NB4 (cell line): ENCODE measurements at regions not wholly inside any gene's neighbourhood (a gene's known extent, or its start where the extent isn't known, plus 50 kb on each side); places are given as distances from the start of the nearest gene placed in this dataset.

ENCODE experiments used
- DNase-seq: peaks from one replicate; pipeline ENCODE4 v3.0.0; 2010; ENCODE audit warnings: low read depth
- H3K4me3 ChIP-seq: one replicate; pipeline ENCODE4 v1.5.1; 2011; ENCODE audit warnings: mild to moderate bottlenecking, low read depth, low read length, moderate library complexity
- CTCF ChIP-seq: IDR thresholded peaks from one replicate; pipeline ENCODE4 v1.5.1; 2012; ENCODE audit warnings: low read depth, low read length
- MAX ChIP-seq: IDR thresholded peaks from 2 replicates; pipeline ENCODE4 v1.6.1; 2011; ENCODE audit warnings: low read depth, low read length
- MYC ChIP-seq: IDR thresholded peaks from 2 replicates; pipeline ENCODE4 v1.6.1; 2011; ENCODE audit warnings: low read depth, low read length
- POLR2A ChIP-seq: IDR thresholded peaks from 2 replicates; pipeline ENCODE4 v1.6.1; 2011; ENCODE audit warnings: mild to moderate bottlenecking; ENCODE audit not compliant: insufficient read length; ENCODE audit errors: extremely low read depth

- H3K4me3 ChIP-seq = no peak overlapping the region
- TF ChIP-seq CTCF (no peak), POLR2A (no peak)
- DNase-seq = no peak
These were observed 177.7 kb downstream of the SMAD6 start for GRCh38 chr15:66879531-66880368.

GRCh38 chr15:66880380-66881155 is 178.5 kb downstream of the SMAD6 start:
- no peak overlapping the region for H3K4me3 ChIP-seq
- DNase-seq = peak; percentile 59
- TF ChIP-seq CTCF = no peak
- no peak for TF ChIP-seq MAX
- TF ChIP-seq POLR2A = no peak
- no peak for TF ChIP-seq MYC

GRCh38 chr15:66881173-66881905 is 179.3 kb downstream of the SMAD6 start:
- TF ChIP-seq MYC (no peak), POLR2A (no peak), MAX (no peak), CTCF (no peak)

GRCh38 chr15:66882251-66883020 is 180.4 kb downstream of the SMAD6 start:
- no peak overlapping the region for H3K4me3 ChIP-seq
- peak; percentile 29 for DNase-seq
- TF ChIP-seq MAX = no peak
- no peak for TF ChIP-seq MYC
- TF ChIP-seq POLR2A = no peak
- TF ChIP-seq CTCF = no peak

More at GRCh38 chr15:66881173-66881905, 179.3 kb downstream of the SMAD6 start:
- no peak for DNase-seq
- H3K4me3 ChIP-seq = no peak overlapping the region

DNA sequence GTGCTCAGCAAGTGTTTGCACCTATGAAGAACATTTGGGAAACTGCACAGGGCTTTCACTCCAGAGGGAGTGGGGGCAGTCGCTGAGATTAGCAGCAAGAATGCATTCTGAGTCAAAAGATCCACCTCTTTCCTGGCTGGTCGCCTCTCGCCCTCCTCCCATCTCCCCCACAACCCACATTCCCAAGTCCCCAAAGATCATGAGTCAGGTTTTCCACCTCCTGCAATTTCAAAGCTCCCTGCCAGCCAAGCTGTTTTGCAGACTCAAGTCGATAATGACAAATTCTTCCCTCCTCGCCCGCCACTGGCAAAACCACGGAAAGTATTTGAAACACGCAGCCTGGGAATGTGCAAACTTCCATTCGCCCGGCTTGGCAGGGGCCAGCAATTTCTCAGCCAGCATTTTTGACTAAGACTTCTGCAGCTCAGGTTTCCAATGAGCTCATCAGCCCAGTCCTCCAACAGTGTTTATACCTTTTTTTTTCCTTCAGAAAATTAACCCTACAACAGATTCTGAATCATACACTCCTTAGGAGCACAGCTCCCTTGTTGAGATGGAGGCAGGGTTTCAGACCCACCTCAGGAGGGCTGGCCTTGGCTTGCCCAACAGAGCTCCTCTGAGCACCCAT is 181.4 kb downstream of the SMAD6 start:
- H3K4me3 ChIP-seq = no peak overlapping the region

More for the DNA sequence above, 181.4 kb downstream of the SMAD6 start:
- DNase-seq = no peak
- no peak for TF ChIP-seq POLR2A
